HEK293 (cell line): ENCODE measurements at regions not wholly inside any gene's neighbourhood (a gene's known extent, or its start where the extent isn't known, plus 50 kb on each side); places are given as distances from the start of the nearest gene placed in this dataset.

Experiments
- CTCF ChIA-PET: fragments of 350-600 bp; formaldehyde crosslinking; extraction: SDS; loops from one replicate; lab custom pipeline; 2021; ENCODE audit warnings: antibody characterized with exemption; lab: Yijun Ruan, JAX
- POLR2A ChIA-PET: fragments of 300-600 bp; formaldehyde crosslinking; extraction: SDS; loops from one replicate; lab custom pipeline; 2020; ENCODE audit warnings: antibody characterized with exemption, inconsistent platforms; lab: Yijun Ruan, JAX
- H3K27ac ChIP-seq: fragments of 200-500 bp; sonication (Bioruptor generic); 2 replicates; pipeline ENCODE4 v1.5.1; 2014; ENCODE audit warnings: low read depth, low read length, control low read depth, inconsistent platforms; ENCODE audit errors: extremely low read depth
- H3K36me3 ChIP-seq, 2 experiments: fragments of 200-500 bp in 1 of 2; sonication (Bioruptor generic) in 1 of 2; 1 replicate in 1 of 2; 2 replicates in 1 of 2; pipeline ENCODE4 v1.5.1; 2014 to 2017; ENCODE audit warnings: inconsistent platforms in 2 of 2, low read length in 2 of 2; ENCODE audit not compliant: control insufficient read depth in 2 of 2, insufficient read depth in 1 of 2
- H3K4me1 ChIP-seq: fragments of 200-500 bp; sonication (Bioruptor generic); 2 replicates; pipeline ENCODE4 v1.5.1; 2014; ENCODE audit warnings: mild to moderate bottlenecking, low read length, inconsistent platforms; ENCODE audit not compliant: control insufficient read depth, insufficient read depth
- H3K4me3 ChIP-seq: 2 replicates; pipeline ENCODE4 v1.5.1; 2011; ENCODE audit warnings: low read depth, mild to moderate bottlenecking, control low read depth, low read length, moderate library complexity
- H3K9me3 ChIP-seq: fragments of 200-500 bp; sonication (Bioruptor generic); 2 replicates; pipeline ENCODE4 v1.5.1; 2014; ENCODE audit warnings: low read depth, low read length, inconsistent platforms; ENCODE audit not compliant: control insufficient read depth, insufficient read depth
- GLI2 ChIP-seq: fragments of 450-650 bp; formaldehyde crosslinking; IDR thresholded peaks from 2 replicates; pipeline ENCODE4; 2017; ENCODE audit warnings: missing biosample characterization, missing genetic modification characterization, low read depth, borderline replicate concordance
- HOXA7 ChIP-seq: sonication (generic); formaldehyde crosslinking; IDR thresholded peaks from 2 replicates; pipeline ENCODE4 v1.8.1; 2022; ENCODE audit warnings: missing genetic modification reagents, borderline replicate concordance
- HOXC10 ChIP-seq: sonication (generic); formaldehyde crosslinking; IDR thresholded peaks from 2 replicates; pipeline ENCODE4 v1.8.1; 2023; ENCODE audit warnings: mild to moderate bottlenecking, missing genetic modification reagents
- MYNN ChIP-seq: fragments of 450-650 bp; formaldehyde crosslinking; IDR thresholded peaks from 2 replicates; pipeline ENCODE4 v1.5.1; 2016; ENCODE audit warnings: missing biosample characterization, missing genetic modification characterization, borderline replicate concordance
- RBAK ChIP-seq: fragments of 450-650 bp; formaldehyde crosslinking; IDR thresholded peaks from 2 replicates; pipeline ENCODE4 v1.5.1; 2016; ENCODE audit warnings: missing biosample characterization, missing genetic modification characterization
- REPIN1 ChIP-seq: fragments of 450-650 bp; formaldehyde crosslinking; IDR thresholded peaks from 2 replicates; pipeline ENCODE4 v1.5.1; 2017; ENCODE audit warnings: missing biosample characterization, missing genetic modification characterization, low read depth
- SETDB1 ChIP-seq: IDR thresholded peaks from one replicate; pipeline ENCODE4 v1.6.1; 2017; ENCODE audit warnings: mild to moderate bottlenecking, low read length, moderate library complexity, mixed read lengths; ENCODE audit not compliant: insufficient read length
- SP3 ChIP-seq: fragments of 450-650 bp; formaldehyde crosslinking; IDR thresholded peaks from 2 replicates; pipeline ENCODE4 v1.5.1; 2016; ENCODE audit warnings: missing biosample characterization, missing genetic modification characterization
- ZNF175 ChIP-seq: fragments of 450-650 bp; formaldehyde crosslinking; IDR thresholded peaks from 2 replicates; pipeline ENCODE4 v1.5.1; 2016; ENCODE audit warnings: missing biosample characterization, missing genetic modification characterization
- ZNF433 ChIP-seq: fragments of 450-650 bp; formaldehyde crosslinking; IDR thresholded peaks from 2 replicates; pipeline ENCODE4 v1.5.1; 2016; ENCODE audit warnings: missing biosample characterization, missing genetic modification characterization, low read depth
- ZNF48 ChIP-seq: fragments of 450-650 bp; formaldehyde crosslinking; IDR thresholded peaks from 2 replicates; pipeline ENCODE4 v1.5.1; 2016; ENCODE audit warnings: missing biosample characterization, missing genetic modification characterization
- ZNF501 ChIP-seq: fragments of 450-650 bp; formaldehyde crosslinking; IDR thresholded peaks from 2 replicates; pipeline ENCODE4 v1.5.1; 2016; ENCODE audit warnings: missing biosample characterization, missing genetic modification characterization
- ZNF514 ChIP-seq: fragments of 450-650 bp; formaldehyde crosslinking; IDR thresholded peaks from 2 replicates; pipeline ENCODE4 v1.5.1; 2016; ENCODE audit warnings: missing biosample characterization, missing genetic modification characterization
- ZNF624 ChIP-seq: fragments of 450-650 bp; formaldehyde crosslinking; IDR thresholded peaks from 2 replicates; pipeline ENCODE4 v1.5.1; 2017; ENCODE audit warnings: missing biosample characterization, missing genetic modification characterization
- ZNF670 ChIP-seq: fragments of 450-650 bp; formaldehyde crosslinking; IDR thresholded peaks from 2 replicates; pipeline ENCODE4 v1.5.1; 2016; ENCODE audit warnings: missing biosample characterization, missing genetic modification characterization, low read depth
- ZNF707 ChIP-seq: fragments of 450-650 bp; formaldehyde crosslinking; IDR thresholded peaks from 2 replicates; pipeline ENCODE4 v1.5.1; 2016; ENCODE audit warnings: missing biosample characterization, missing genetic modification characterization
- ZNF76 ChIP-seq: fragments of 450-650 bp; formaldehyde crosslinking; IDR thresholded peaks from 2 replicates; pipeline ENCODE4; 2016; ENCODE audit warnings: low read depth, missing biosample characterization, missing genetic modification characterization, borderline replicate concordance
- ZNF768 ChIP-seq: fragments of 450-650 bp; formaldehyde crosslinking; IDR thresholded peaks from 2 replicates; pipeline ENCODE4 v1.5.1; 2018; ENCODE audit warnings: missing biosample characterization, mild to moderate bottlenecking, missing genetic modification characterization
- ZSCAN30 ChIP-seq: fragments of 450-650 bp; IDR thresholded peaks from 2 replicates; pipeline ENCODE4 v1.5.1; 2018; ENCODE audit warnings: missing biosample characterization, mild to moderate bottlenecking, missing genetic modification characterization, moderate library complexity
- TF ChIP-seq, protein P1 (sequence below): fragments of 450-650 bp; formaldehyde crosslinking; IDR thresholded peaks from 2 replicates; pipeline ENCODE4 v1.5.1; 2016; ENCODE audit warnings: missing biosample characterization, missing genetic modification characterization
- TF ChIP-seq, protein P2 (sequence below): fragments of 450-650 bp; formaldehyde crosslinking; IDR thresholded peaks from 2 replicates; pipeline ENCODE4; 2016; ENCODE audit warnings: missing biosample characterization, missing genetic modification characterization
- TF ChIP-seq, protein P3 (sequence below): fragments of 450-650 bp; formaldehyde crosslinking; IDR thresholded peaks from 2 replicates; pipeline ENCODE4 v1.5.1; 2016; ENCODE audit warnings: missing biosample characterization, missing genetic modification characterization
- TF ChIP-seq, protein P4 (sequence below): fragments of 450-650 bp; formaldehyde crosslinking; IDR thresholded peaks from 2 replicates; pipeline ENCODE4 v1.5.1; 2016; ENCODE audit warnings: missing biosample characterization, missing genetic modification characterization
- TF ChIP-seq, protein P5 (sequence below): fragments of 450-650 bp; formaldehyde crosslinking; IDR thresholded peaks from 2 replicates; pipeline ENCODE4 v1.5.1; 2017; ENCODE audit warnings: missing biosample characterization, missing genetic modification characterization
- TF ChIP-seq, protein P6 (sequence below): fragments of 450-650 bp; formaldehyde crosslinking; IDR thresholded peaks from 2 replicates; pipeline ENCODE4 v1.5.1; 2017; ENCODE audit warnings: missing biosample characterization, missing genetic modification characterization

DNA sequence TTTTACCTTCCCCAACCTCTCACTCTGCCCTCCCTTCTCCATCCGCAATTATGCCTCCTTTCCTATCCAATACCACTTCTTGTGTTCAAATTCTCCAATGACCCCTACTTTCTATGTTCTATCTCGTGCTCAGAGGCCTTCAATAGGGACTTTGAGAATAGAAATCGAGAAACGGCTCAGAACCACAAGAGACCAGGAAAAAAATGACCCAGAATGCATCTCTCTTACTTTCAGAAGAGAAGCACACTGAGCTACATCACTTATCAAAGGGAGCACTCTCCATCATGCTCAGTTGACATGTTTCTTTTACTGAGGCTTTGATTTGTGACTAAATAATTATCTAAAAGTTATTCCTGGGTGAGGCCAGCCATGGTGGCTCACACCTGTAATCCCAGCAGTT, 162.4 kb upstream of the PRICKLE2 start (continued):
- TF ChIP-seq, protein P1, sequence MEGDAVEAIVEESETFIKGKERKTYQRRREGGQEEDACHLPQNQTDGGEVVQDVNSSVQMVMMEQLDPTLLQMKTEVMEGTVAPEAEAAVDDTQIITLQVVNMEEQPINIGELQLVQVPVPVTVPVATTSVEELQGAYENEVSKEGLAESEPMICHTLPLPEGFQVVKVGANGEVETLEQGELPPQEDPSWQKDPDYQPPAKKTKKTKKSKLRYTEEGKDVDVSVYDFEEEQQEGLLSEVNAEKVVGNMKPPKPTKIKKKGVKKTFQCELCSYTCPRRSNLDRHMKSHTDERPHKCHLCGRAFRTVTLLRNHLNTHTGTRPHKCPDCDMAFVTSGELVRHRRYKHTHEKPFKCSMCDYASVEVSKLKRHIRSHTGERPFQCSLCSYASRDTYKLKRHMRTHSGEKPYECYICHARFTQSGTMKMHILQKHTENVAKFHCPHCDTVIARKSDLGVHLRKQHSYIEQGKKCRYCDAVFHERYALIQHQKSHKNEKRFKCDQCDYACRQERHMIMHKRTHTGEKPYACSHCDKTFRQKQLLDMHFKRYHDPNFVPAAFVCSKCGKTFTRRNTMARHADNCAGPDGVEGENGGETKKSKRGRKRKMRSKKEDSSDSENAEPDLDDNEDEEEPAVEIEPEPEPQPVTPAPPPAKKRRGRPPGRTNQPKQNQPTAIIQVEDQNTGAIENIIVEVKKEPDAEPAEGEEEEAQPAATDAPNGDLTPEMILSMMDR (tag by site-specific recombination) = no peak
- TF ChIP-seq, protein P2, sequence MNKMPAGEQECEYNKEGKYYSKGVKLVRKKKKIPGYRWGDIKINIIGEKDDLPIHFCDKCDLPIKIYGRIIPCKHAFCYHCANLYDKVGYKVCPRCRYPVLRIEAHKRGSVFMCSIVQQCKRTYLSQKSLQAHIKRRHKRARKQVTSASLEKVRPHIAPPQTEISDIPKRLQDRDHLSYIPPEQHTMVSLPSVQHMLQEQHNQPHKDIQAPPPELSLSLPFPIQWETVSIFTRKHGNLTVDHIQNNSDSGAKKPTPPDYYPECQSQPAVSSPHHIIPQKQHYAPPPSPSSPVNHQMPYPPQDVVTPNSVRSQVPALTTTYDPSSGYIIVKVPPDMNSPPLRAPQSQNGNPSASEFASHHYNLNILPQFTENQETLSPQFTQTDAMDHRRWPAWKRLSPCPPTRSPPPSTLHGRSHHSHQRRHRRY (tag by site-specific recombination) = no peak

DNA sequence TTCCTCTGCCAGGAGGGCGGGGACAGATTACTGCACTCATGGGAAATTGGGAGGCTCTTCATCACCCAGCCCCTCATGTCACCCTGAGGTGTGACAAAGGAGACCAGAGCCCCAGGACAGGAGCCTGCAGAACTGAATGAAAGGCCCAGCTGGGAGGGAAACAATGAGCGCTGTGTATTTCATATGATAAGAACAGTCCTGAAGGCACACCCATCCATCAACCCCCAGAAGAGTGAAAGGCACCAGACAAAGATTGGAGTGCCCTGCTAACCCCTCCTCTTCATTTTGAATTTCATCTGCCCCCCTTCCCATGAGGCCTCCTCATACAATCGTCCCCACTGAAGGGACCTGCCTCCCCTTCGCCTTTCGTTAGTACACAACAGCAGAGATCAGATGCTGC, 160.0 kb upstream of the PRICKLE2 start:
- H3K4me3 ChIP-seq = no peak overlapping the region
- H3K4me1 ChIP-seq = no peaks in the 10 kb centered on the region
- ChIA-PET POLR2A (no interaction called here), CTCF (no interaction called here)
- TF ChIP-seq HOXC10 (CRISPR knock-in tag) = no peak
- TF ChIP-seq ZNF76 = no peak
- TF ChIP-seq RBAK (tag by site-specific recombination) = no peak
- no peak for TF ChIP-seq ZNF175 (tag by site-specific recombination)
- no peak for TF ChIP-seq REPIN1 (tag by site-specific recombination)
- TF ChIP-seq, protein P3, sequence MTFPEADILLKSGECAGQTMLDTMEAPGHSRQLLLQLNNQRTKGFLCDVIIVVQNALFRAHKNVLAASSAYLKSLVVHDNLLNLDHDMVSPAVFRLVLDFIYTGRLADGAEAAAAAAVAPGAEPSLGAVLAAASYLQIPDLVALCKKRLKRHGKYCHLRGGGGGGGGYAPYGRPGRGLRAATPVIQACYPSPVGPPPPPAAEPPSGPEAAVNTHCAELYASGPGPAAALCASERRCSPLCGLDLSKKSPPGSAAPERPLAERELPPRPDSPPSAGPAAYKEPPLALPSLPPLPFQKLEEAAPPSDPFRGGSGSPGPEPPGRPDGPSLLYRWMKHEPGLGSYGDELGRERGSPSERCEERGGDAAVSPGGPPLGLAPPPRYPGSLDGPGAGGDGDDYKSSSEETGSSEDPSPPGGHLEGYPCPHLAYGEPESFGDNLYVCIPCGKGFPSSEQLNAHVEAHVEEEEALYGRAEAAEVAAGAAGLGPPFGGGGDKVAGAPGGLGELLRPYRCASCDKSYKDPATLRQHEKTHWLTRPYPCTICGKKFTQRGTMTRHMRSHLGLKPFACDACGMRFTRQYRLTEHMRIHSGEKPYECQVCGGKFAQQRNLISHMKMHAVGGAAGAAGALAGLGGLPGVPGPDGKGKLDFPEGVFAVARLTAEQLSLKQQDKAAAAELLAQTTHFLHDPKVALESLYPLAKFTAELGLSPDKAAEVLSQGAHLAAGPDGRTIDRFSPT (tag by site-specific recombination) = no peak
- TF ChIP-seq ZSCAN30 (tag by site-specific recombination) = no peak
- H3K36me3 ChIP-seq = no peaks in the 10 kb centered on the region
- no peak overlapping the region for H3K27ac ChIP-seq
- H3K9me3 ChIP-seq = no peaks in the 10 kb centered on the region

DNA sequence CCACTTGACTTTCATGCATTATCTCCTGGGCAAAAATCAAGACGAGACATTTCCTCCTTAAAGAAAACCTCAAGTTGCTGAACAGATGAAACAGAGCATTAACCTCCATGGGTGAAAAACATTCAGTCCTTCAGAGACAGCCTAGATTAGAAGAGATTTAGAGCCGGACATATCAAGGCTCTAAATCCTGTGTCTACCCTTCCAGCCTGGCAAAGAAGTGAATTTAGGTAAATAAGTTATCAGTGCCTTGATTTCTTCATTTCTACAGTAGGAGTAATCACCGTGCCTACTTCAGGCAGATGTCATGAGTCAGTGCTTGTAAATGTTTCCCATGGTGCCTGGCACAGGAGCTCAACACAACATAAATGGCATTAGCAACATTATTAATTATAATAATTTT, 159.3 kb upstream of the PRICKLE2 start:
- POLR2A ChIA-PET = no interaction called here
- Histone ChIP-seq H3K36me3 (no peaks in the 10 kb centered on the region), H3K9me3 (no peaks in the 10 kb centered on the region), H3K4me1 (no peaks in the 10 kb centered on the region), H3K27ac (no peak overlapping the region), H3K4me3 (no peak overlapping the region)
- TF ChIP-seq GLI2 (no peak), ZNF48 (tag by site-specific recombination) (no peak), ZNF501 (tag by site-specific recombination) (no peak), HOXC10 (CRISPR knock-in tag) (no peak), SP3 (tag by site-specific recombination) (no peak), ZNF768 (no peak), SETDB1 (no peak), ZNF670 (tag by site-specific recombination) (no peak), ZNF624 (no peak), ZNF514 (tag by site-specific recombination) (no peak), ZNF433 (tag by site-specific recombination) (no peak), MYNN (tag by site-specific recombination) (no peak), ZNF707 (tag by site-specific recombination) (no peak), HOXA7 (CRISPR knock-in tag) (no peak)
- TF ChIP-seq, protein P4, sequence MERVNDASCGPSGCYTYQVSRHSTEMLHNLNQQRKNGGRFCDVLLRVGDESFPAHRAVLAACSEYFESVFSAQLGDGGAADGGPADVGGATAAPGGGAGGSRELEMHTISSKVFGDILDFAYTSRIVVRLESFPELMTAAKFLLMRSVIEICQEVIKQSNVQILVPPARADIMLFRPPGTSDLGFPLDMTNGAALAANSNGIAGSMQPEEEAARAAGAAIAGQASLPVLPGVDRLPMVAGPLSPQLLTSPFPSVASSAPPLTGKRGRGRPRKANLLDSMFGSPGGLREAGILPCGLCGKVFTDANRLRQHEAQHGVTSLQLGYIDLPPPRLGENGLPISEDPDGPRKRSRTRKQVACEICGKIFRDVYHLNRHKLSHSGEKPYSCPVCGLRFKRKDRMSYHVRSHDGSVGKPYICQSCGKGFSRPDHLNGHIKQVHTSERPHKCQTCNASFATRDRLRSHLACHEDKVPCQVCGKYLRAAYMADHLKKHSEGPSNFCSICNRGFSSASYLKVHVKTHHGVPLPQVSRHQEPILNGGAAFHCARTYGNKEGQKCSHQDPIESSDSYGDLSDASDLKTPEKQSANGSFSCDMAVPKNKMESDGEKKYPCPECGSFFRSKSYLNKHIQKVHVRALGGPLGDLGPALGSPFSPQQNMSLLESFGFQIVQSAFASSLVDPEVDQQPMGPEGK (tag by site-specific recombination) = no peak
- TF ChIP-seq, protein P5, sequence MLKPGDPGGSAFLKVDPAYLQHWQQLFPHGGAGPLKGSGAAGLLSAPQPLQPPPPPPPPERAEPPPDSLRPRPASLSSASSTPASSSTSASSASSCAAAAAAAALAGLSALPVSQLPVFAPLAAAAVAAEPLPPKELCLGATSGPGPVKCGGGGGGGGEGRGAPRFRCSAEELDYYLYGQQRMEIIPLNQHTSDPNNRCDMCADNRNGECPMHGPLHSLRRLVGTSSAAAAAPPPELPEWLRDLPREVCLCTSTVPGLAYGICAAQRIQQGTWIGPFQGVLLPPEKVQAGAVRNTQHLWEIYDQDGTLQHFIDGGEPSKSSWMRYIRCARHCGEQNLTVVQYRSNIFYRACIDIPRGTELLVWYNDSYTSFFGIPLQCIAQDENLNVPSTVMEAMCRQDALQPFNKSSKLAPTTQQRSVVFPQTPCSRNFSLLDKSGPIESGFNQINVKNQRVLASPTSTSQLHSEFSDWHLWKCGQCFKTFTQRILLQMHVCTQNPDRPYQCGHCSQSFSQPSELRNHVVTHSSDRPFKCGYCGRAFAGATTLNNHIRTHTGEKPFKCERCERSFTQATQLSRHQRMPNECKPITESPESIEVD (tag by site-specific recombination) = no peak
- TF ChIP-seq, protein P6, sequence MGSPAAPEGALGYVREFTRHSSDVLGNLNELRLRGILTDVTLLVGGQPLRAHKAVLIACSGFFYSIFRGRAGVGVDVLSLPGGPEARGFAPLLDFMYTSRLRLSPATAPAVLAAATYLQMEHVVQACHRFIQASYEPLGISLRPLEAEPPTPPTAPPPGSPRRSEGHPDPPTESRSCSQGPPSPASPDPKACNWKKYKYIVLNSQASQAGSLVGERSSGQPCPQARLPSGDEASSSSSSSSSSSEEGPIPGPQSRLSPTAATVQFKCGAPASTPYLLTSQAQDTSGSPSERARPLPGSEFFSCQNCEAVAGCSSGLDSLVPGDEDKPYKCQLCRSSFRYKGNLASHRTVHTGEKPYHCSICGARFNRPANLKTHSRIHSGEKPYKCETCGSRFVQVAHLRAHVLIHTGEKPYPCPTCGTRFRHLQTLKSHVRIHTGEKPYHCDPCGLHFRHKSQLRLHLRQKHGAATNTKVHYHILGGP = no peak
- TF ChIP-seq, all 188 proteins: peak for 0
- CTCF ChIA-PET = interaction anchor here (0.6 to 0.8 kb wide), 2 partner anchors 13 to 15 kb away, joined by 3 read pairs; no protein-coding TSS in a partner anchor
